HCT116 (cell line): ENCODE measurements at regions not wholly inside any gene's neighbourhood (a gene's known extent, or its start where the extent isn't known, plus 50 kb on each side); places are given as distances from the start of the nearest gene placed in this dataset.
"Not testable (repeated sequence)": the region's sequence is repeated elsewhere in the genome, so short reads cannot be mapped to it uniquely, and the experiment has no call there.

Source experiments
- ATAC-seq: fragments of 200-7000 bp; cut with Tn5 transposase; 2 replicates; pipeline ENCODE4 v1.9.1; 2020; ENCODE audit warnings: mild to moderate bottlenecking, moderate library complexity
- BruUV-seq: library from RNA; stranded (reverse); fragments of 400-500 nt; replicated peaks from 2 replicates; lab custom pipeline; 2021; lab: Mats Ljungman, UMichigan
- CTCF ChIA-PET: fragments of 300-600 bp; sonication (Branson Sonifier 250); formaldehyde crosslinking; loops from one replicate; lab custom pipeline; 2021; ENCODE audit warnings: antibody characterized with exemption; lab: Charles Lee
- POLR2A ChIA-PET: fragments of 300-600, 350-600 bp; sonication (Branson Sonifier 250); formaldehyde crosslinking; loops from one replicate; lab custom pipeline; 2021; ENCODE audit warnings: antibody characterized with exemption; lab: Charles Lee
- RAD21 ChIA-PET, 2 experiments: fragments of 300-600 bp; sonication (Branson Sonifier 250); formaldehyde crosslinking; loops; one replicate each; lab custom pipeline; 2023; ENCODE audit warnings: low total read pairs in 2 of 2; ENCODE audit not compliant: uncharacterized antibody in 2 of 2, unreplicated experiment in 2 of 2, low non-redundant PET in 1 of 2; lab: Charles Lee
- DNase-seq: peaks from one replicate; pipeline ENCODE4 v3.0.0-alpha.2; 2010; ENCODE audit warnings: low read depth, low spot score
- H2AFZ ChIP-seq: fragments of 200-600 bp; shearing (Covaris generic), sonication (generic); 2 replicates; pipeline ENCODE4 v1.6.1; 2017; ENCODE audit warnings: low read depth, mixed run types, mixed read lengths, antibody characterized with exemption, low read length; ENCODE audit not compliant: poor library complexity, severe bottlenecking
- H3K27ac ChIP-seq: 2 replicates; pipeline ENCODE4 v1.5.1; 2012; ENCODE audit warnings: low read depth, low read length
- H3K27me3 ChIP-seq: fragments of 200-600 bp; sonication (generic); 2 replicates; pipeline ENCODE4 v1.6.1; 2016; ENCODE audit warnings: mixed run types, low read length, mixed read lengths; ENCODE audit not compliant: insufficient read depth
- H3K36me3 ChIP-seq, 2 experiments: fragments of 200-500 bp in 1 of 2; fragments of 200-600 bp in 1 of 2; sonication (Bioruptor generic) in 1 of 2; sonication (generic) in 1 of 2; 2 replicates each; pipeline versions ENCODE4 v1.5.1 to v1.6.1; 2014 to 2016; ENCODE audit warnings: low read length in 2 of 2, inconsistent platforms in 1 of 2, mixed read lengths in 1 of 2, mixed run types in 1 of 2; ENCODE audit not compliant: insufficient read depth in 2 of 2, control insufficient read depth in 1 of 2
- H3K4me1 ChIP-seq, 2 experiments: fragments of 200-600 bp in 1 of 2; sonication (generic) in 1 of 2; 2 replicates each; pipeline versions ENCODE4 v1.5.1 to v1.6.1; 2012 to 2017; ENCODE audit warnings: low read length in 2 of 2, inconsistent platforms in 1 of 2, mild to moderate bottlenecking in 1 of 2, mixed read lengths in 1 of 2, mixed run types in 1 of 2, moderate library complexity in 1 of 2; ENCODE audit not compliant: insufficient read depth in 2 of 2, control insufficient read depth in 1 of 2
- H3K4me2 ChIP-seq: fragments of 200-600 bp; sonication (generic); 2 replicates; pipeline ENCODE4 v1.6.1; 2017; ENCODE audit warnings: mixed run types, low read length, mixed read lengths
- H3K4me3 ChIP-seq, 2 experiments: fragments of 200-600 bp in 1 of 2; sonication (generic) in 1 of 2; replicated peaks in 1 of 2; 2 replicates each; pipeline ENCODE4 v1.5.1; 2011 to 2016; ENCODE audit warnings: low read length in 2 of 2, control low read depth in 1 of 2, low read depth in 1 of 2, mild to moderate bottlenecking in 1 of 2, mixed read lengths in 1 of 2, mixed run types in 1 of 2
- H3K79me2 ChIP-seq: fragments of 200-600 bp; sonication (generic); 2 replicates; pipeline ENCODE4 v1.6.1; 2017; ENCODE audit warnings: mild to moderate bottlenecking, mixed run types, low read length, moderate library complexity, mixed read lengths; ENCODE audit not compliant: insufficient read depth
- H3K9ac ChIP-seq: fragments of 200-600 bp; sonication (generic); 2 replicates; pipeline ENCODE4 v1.6.1; 2016; ENCODE audit warnings: low read length, mixed read lengths
- H3K9me2 ChIP-seq: fragments of 200-600 bp; sonication (generic), shearing (Covaris generic); 2 replicates; pipeline ENCODE4 v1.6.1; 2017; ENCODE audit warnings: mixed run types, mild to moderate bottlenecking, moderate library complexity; ENCODE audit not compliant: insufficient read depth
- H3K9me3 ChIP-seq, 2 experiments: fragments of 200-500 bp in 1 of 2; fragments of 200-600 bp in 1 of 2; sonication (Bioruptor generic) in 1 of 2; sonication (generic) in 1 of 2; 2 replicates each; pipeline ENCODE4 v1.6.1; 2014 to 2017; ENCODE audit warnings: low read length in 2 of 2, mixed read lengths in 2 of 2, inconsistent platforms in 1 of 2, low read depth in 1 of 2, mild to moderate bottlenecking in 1 of 2, mixed run types in 1 of 2, moderate library complexity in 1 of 2; ENCODE audit not compliant: control insufficient read depth in 1 of 2, insufficient read depth in 1 of 2
- H4K20me1 ChIP-seq: fragments of 200-600 bp; sonication (generic), shearing (Covaris generic); 2 replicates; pipeline ENCODE4 v1.6.1; 2017; ENCODE audit warnings: mixed run types, mild to moderate bottlenecking, moderate library complexity; ENCODE audit not compliant: insufficient read depth
- CTCF ChIP-seq, 3 experiments: fragments of 200-600 bp in 1 of 3; sonication (generic) in 1 of 3; IDR thresholded peaks in 2 of 3; conservative IDR thresholded peaks in 1 of 3; 2 replicates each; pipeline ENCODE4 v1.5.1; 2012 to 2017; ENCODE audit warnings: low read depth in 2 of 3, low read length in 2 of 3, antibody characterized with exemption in 1 of 3, borderline replicate concordance in 1 of 3, control low read depth in 1 of 3, mild to moderate bottlenecking in 1 of 3, mixed read lengths in 1 of 3, mixed run types in 1 of 3, moderate library complexity in 1 of 3; ENCODE audit not compliant: insufficient read depth in 1 of 3
- EZH2phosphoT487 ChIP-seq: fragments of 200-600 bp; IDR thresholded peaks from 2 replicates; pipeline ENCODE4 v1.6.1; 2018; ENCODE audit warnings: antibody characterized with exemption, borderline replicate concordance
- MAX ChIP-seq: IDR thresholded peaks from 2 replicates; pipeline ENCODE4 v1.6.1; 2012
- POLR2A ChIP-seq: IDR thresholded peaks from 2 replicates; pipeline ENCODE4 v1.7.0; 2011; ENCODE audit warnings: borderline replicate concordance; ENCODE audit not compliant: insufficient read depth, insufficient read length; ENCODE audit errors: extremely low read depth
- RAD21 ChIP-seq: IDR thresholded peaks from 2 replicates; pipeline ENCODE4 v1.6.1; 2012; ENCODE audit warnings: low read depth, mild to moderate bottlenecking
- SP1 ChIP-seq: IDR thresholded peaks from 2 replicates; pipeline ENCODE4 v1.6.1; 2012; ENCODE audit warnings: low read depth
- TCF7L2 ChIP-seq: IDR thresholded peaks from 2 replicates; pipeline ENCODE4 v1.7.0; 2011; ENCODE audit warnings: borderline replicate concordance, inconsistent platforms; ENCODE audit not compliant: insufficient read depth, insufficient read length; ENCODE audit errors: extremely low read depth
- YY1 ChIP-seq: IDR thresholded peaks from 2 replicates; pipeline ENCODE4 v1.6.1; 2011; ENCODE audit warnings: low read length, low read depth, moderate library complexity, mild to moderate bottlenecking; ENCODE audit not compliant: insufficient replicate concordance; ENCODE audit errors: extremely low read depth
- ZFX ChIP-seq: fragments of 450-650 bp; IDR thresholded peaks from 2 replicates; pipeline ENCODE4 v1.6.1; 2017
- intact Hi-C: fragments of 100-400 bp; cut with micrococcal nuclease; formaldehyde crosslinking; loops from 2 replicates; pipeline ENCODE4 v1.10.0; 2022

DNA sequence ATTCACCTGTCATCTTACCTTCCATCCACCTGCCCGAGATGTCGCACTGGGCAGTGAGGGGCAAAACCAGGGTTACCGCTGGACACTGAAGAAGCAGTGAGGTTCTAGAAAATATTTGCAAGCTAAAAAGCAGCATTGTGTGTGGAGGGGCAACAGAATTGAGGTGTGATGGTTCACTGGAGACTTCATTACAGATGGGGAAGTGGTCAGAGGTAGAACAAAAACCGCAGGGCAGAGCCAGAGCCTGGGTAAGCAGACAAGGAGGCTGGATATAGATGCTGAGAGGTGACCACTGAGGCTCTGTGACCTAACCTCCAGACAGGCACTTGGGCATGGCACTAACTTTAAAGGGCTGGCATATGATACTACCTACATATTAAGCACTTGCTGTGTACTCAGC, 363.9 kb upstream of the PROX1 start (continued):
- TF ChIP-seq RAD21 = no peak
- TF ChIP-seq YY1 = no peak
- no peak for TF ChIP-seq MAX
- no peak for TF ChIP-seq POLR2A
- TF ChIP-seq, all 23 proteins: peak for 0

GRCh38 chr1:213636778-213637177, 351.0 kb upstream of the PROX1 start:
- H3K4me3 ChIP-seq, H3K9ac ChIP-seq, H3K79me2 ChIP-seq, H3K27me3 ChIP-seq, intact Hi-C loops, BruUV-seq, H3K36me3 ChIP-seq, DNase-seq, H4K20me1 ChIP-seq, H2AFZ ChIP-seq, H3K9me3 ChIP-seq, H3K27ac ChIP-seq, ATAC-seq, RAD21 ChIA-PET, H3K9me2 ChIP-seq, POLR2A ChIA-PET, H3K4me1 ChIP-seq, CTCF ChIA-PET, H3K4me2 ChIP-seq: not testable (repeated sequence)

DNA sequence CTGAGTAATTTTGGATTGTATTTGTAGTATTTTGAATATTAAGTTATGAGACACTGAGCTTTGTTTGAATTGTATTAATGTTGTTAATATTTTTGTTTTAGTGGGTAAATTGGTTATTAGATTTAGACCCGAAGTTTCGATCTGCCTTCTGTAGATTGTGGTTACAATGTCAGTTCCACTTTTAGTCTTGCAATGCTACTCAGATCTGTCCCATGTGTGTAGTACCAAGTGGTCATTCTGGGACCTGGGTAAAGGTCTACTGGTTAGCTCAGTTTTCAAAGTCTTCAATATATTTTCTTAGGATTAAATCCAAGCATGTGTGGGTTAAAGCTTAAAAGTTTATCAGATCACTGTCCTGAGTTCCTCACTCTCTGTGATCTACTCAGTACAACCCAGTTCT, 346.5 kb upstream of the PROX1 start:
- no peaks in the 10 kb centered on the region for H4K20me1 ChIP-seq
- H2AFZ ChIP-seq = no peak overlapping the region
- no peaks in the 10 kb centered on the region for H3K4me1 ChIP-seq
- TF ChIP-seq TCF7L2 (no peak), EZH2phosphoT487 (no peak), ZFX (no peak), CTCF (IDR thresholded peaks at IDR 0.05 in 2 of 3, conservative IDR thresholded peaks at IDR 0.05 in 1 of 3; ENCODE audit: borderline replicate concordance in 1 of 3, insufficient read depth in 1 of 3, low read depth in 2 of 3, low read length in 2 of 3) (no peak), SP1 (no peak)
- CTCF ChIA-PET = no interaction called here
- RAD21 ChIA-PET = no interaction called here
- intact Hi-C loops = no loop called here
- BruUV-seq = no TSS peak
- POLR2A ChIA-PET = interaction anchor here (0.8 kb wide), 1 partner anchor 35 kb away, joined by 3 read pairs; no protein-coding TSS in a partner anchor
- no peaks in the 10 kb centered on the region for H3K9me2 ChIP-seq
- H3K36me3 ChIP-seq = no peaks in the 10 kb centered on the region
- H3K27ac ChIP-seq = no peak overlapping the region
- no peak overlapping the region for H3K9ac ChIP-seq
- H3K27me3 ChIP-seq = peaks cover 14% of the 10 kb centered on the region; the same call in 1 of the 2 replicates
- H3K4me2 ChIP-seq = no peak overlapping the region
- no peak overlapping the region for H3K4me3 ChIP-seq
- no peak for DNase-seq
- no peaks in the 10 kb centered on the region for H3K79me2 ChIP-seq
- H3K9me3 ChIP-seq = no peaks in the 10 kb centered on the region
- ATAC-seq = no peak
